H1 (cell line): ENCODE measurements at regions not wholly inside any gene's neighbourhood (a gene's known extent, or its start where the extent isn't known, plus 50 kb on each side); places are given as distances from the start of the nearest gene placed in this dataset.

Source experiments
- CTCF ChIA-PET: fragments of 300-600 bp; sonication (Branson Sonifier 250); formaldehyde crosslinking; loops from one replicate; lab custom pipeline; 2021; ENCODE audit not compliant: partially characterized antibody; lab: Charles Lee
- POLR2A ChIA-PET: fragments of 300-600 bp; sonication (Branson Sonifier 250); formaldehyde crosslinking; loops from one replicate; lab custom pipeline; 2021; ENCODE audit warnings: inconsistent platforms; ENCODE audit not compliant: partially characterized antibody; lab: Charles Lee
- DNase-seq, 2 experiments: peaks; one replicate each; pipeline versions ENCODE4 v3.0.0 to v3.0.0-alpha.2; 2010 to 2022; ENCODE audit warnings: low spot score in 2 of 2, low read depth in 1 of 2, mixed read lengths in 1 of 2
- FAIRE-seq: peaks from 2 replicates; lab custom pipeline; 2011; peaks lifted over from hg19 to GRCh38; lab: Jason Lieb, UNC
- H2AFZ ChIP-seq: 2 replicates; pipeline ENCODE4 v1.8.1; 2012; ENCODE audit warnings: low read length, inconsistent platforms
- H2AK5ac ChIP-seq: 2 replicates; pipeline ENCODE4 v1.6.1; 2013; ENCODE audit warnings: low read depth, low read length
- H2BK120ac ChIP-seq: replicated peaks from 2 replicates; pipeline ENCODE3; 2013; ENCODE audit warnings: low read depth, low read length, inconsistent platforms
- H2BK12ac ChIP-seq: 2 replicates; pipeline ENCODE4 v1.6.1; 2013; ENCODE audit warnings: low read depth, low read length
- H2BK15ac ChIP-seq: 2 replicates; pipeline ENCODE4 v1.6.1; 2013; ENCODE audit warnings: low read length
- H2BK20ac ChIP-seq: 2 replicates; pipeline ENCODE4 v1.6.1; 2013; ENCODE audit warnings: low read length
- H2BK5ac ChIP-seq: 2 replicates; pipeline ENCODE4 v1.6.1; 2013; ENCODE audit warnings: low read depth, low read length
- H3K14ac ChIP-seq: 2 replicates; pipeline ENCODE4 v1.6.1; 2013; ENCODE audit warnings: inconsistent platforms; ENCODE audit not compliant: insufficient read length
- H3K18ac ChIP-seq: 2 replicates; pipeline ENCODE4 v1.6.1; 2013; ENCODE audit warnings: low read length; ENCODE audit errors: extremely low read depth
- H3K23ac ChIP-seq: 2 replicates; pipeline ENCODE4 v1.6.1; 2013; ENCODE audit warnings: inconsistent platforms; ENCODE audit not compliant: insufficient read length
- H3K23me2 ChIP-seq: 2 replicates; pipeline ENCODE4 v1.6.1; 2013; ENCODE audit warnings: low read depth, low read length
- H3K27ac ChIP-seq: 2 replicates; pipeline ENCODE4 v1.6.1; 2011; ENCODE audit warnings: low read depth, low read length, inconsistent platforms
- H3K27me3 ChIP-seq, 4 experiments: replicated peaks in 1 of 4; 1 replicate in 1 of 4; 2 replicates in 3 of 4; pipeline versions ENCODE4 v1.6.1 to v1.8.1; 2011 to 2013; ENCODE audit warnings: low read length in 3 of 4, mild to moderate bottlenecking in 3 of 4, inconsistent platforms in 2 of 4, mixed read lengths in 2 of 4, moderate library complexity in 1 of 4; ENCODE audit not compliant: control insufficient read depth in 3 of 4, insufficient read depth in 3 of 4; ENCODE audit errors: extremely low read depth in 1 of 4
- H3K36me3 ChIP-seq, 4 experiments: 2 replicates each; pipeline versions ENCODE4 v1.6.1 to v1.8.1; 2011 to 2013; ENCODE audit warnings: mild to moderate bottlenecking in 4 of 4, low read length in 3 of 4, moderate library complexity in 2 of 4, control low read depth in 1 of 4, inconsistent platforms in 1 of 4; ENCODE audit not compliant: insufficient read depth in 4 of 4, control insufficient read depth in 2 of 4
- H3K4ac ChIP-seq: replicated peaks from 2 replicates; pipeline ENCODE3; 2013; ENCODE audit warnings: low read length, low read depth, mixed read lengths, inconsistent platforms; ENCODE audit not compliant: insufficient read length
- H3K4me1 ChIP-seq, 4 experiments: replicated peaks in 1 of 4; 1 replicate in 1 of 4; 2 replicates in 3 of 4; pipeline versions ENCODE4 v1.6.1 to v1.8.1; 2011 to 2013; ENCODE audit warnings: low read length in 3 of 4, inconsistent platforms in 2 of 4, mixed read lengths in 1 of 4; ENCODE audit not compliant: insufficient read depth in 4 of 4, control insufficient read depth in 3 of 4
- H3K4me2 ChIP-seq, 2 experiments: 2 replicates each; pipeline versions ENCODE4 v1.6.1 to v1.8.1; 2011 to 2013; ENCODE audit warnings: low read depth in 2 of 2, low read length in 2 of 2, control low read depth in 1 of 2, inconsistent platforms in 1 of 2, mild to moderate bottlenecking in 1 of 2; ENCODE audit not compliant: insufficient read depth in 1 of 2
- H3K4me3 ChIP-seq, 4 experiments: fragments of 200-600, 300-600 bp in 1 of 4; sonication (generic), shearing (Covaris generic), sonication (Bioruptor Twin) in 1 of 4; 2 replicates each; pipeline versions ENCODE4 v1.5.1 to v1.8.1; 2011 to 2016; ENCODE audit warnings: low read length in 4 of 4, low read depth in 3 of 4, control low read depth in 2 of 4, inconsistent platforms in 2 of 4, mild to moderate bottlenecking in 2 of 4, mixed read lengths in 1 of 4, moderate library complexity in 1 of 4; ENCODE audit not compliant: insufficient read depth in 2 of 4; ENCODE audit errors: extremely low read depth in 1 of 4
- H3K56ac ChIP-seq: replicated peaks from 2 replicates; pipeline ENCODE3; 2013; ENCODE audit warnings: low read depth, mild to moderate bottlenecking, mixed read lengths, low read length, inconsistent platforms; ENCODE audit not compliant: insufficient read length
- H3K79me1 ChIP-seq: 2 replicates; pipeline ENCODE4 v1.6.1; 2013; ENCODE audit warnings: low read depth, low read length, control low read depth
- H3K79me2 ChIP-seq, 2 experiments: 2 replicates each; pipeline versions ENCODE4 v1.6.1 to v1.8.1; 2012 to 2013; ENCODE audit warnings: low read length in 2 of 2, mild to moderate bottlenecking in 2 of 2, inconsistent platforms in 1 of 2; ENCODE audit not compliant: insufficient read depth in 2 of 2, control insufficient read depth in 1 of 2
- H3K9ac ChIP-seq, 4 experiments: replicated peaks in 1 of 4; 1 replicate in 1 of 4; 2 replicates in 3 of 4; pipeline versions ENCODE4 v1.6.1 to v1.8.1; 2011 to 2013; ENCODE audit warnings: low read depth in 3 of 4, low read length in 3 of 4, control low read depth in 2 of 4, mild to moderate bottlenecking in 2 of 4, moderate library complexity in 2 of 4, inconsistent platforms in 1 of 4; ENCODE audit errors: extremely low read depth in 1 of 4
- H3K9me3 ChIP-seq, 2 experiments: 2 replicates each; pipeline versions ENCODE4 v1.6.1 to v1.8.1; 2012 to 2013; ENCODE audit warnings: mild to moderate bottlenecking in 2 of 2, moderate library complexity in 2 of 2, control low read depth in 1 of 2, inconsistent platforms in 1 of 2, low read depth in 1 of 2, low read length in 1 of 2, mixed read lengths in 1 of 2; ENCODE audit not compliant: insufficient read depth in 2 of 2
- H4K20me1 ChIP-seq, 2 experiments: replicated peaks in 1 of 2; 2 replicates each; pipeline versions ENCODE3 to v1.8.1; 2011 to 2013; ENCODE audit warnings: inconsistent platforms in 2 of 2, low read length in 2 of 2, mild to moderate bottlenecking in 1 of 2; ENCODE audit not compliant: insufficient read depth in 2 of 2, control insufficient read depth in 1 of 2
- H4K5ac ChIP-seq: 2 replicates; pipeline ENCODE4 v1.6.1; 2013; ENCODE audit warnings: low read length, low read depth, mixed read lengths, inconsistent platforms; ENCODE audit not compliant: insufficient read length
- H4K8ac ChIP-seq: 2 replicates; pipeline ENCODE4 v1.8.0; 2013; ENCODE audit warnings: mild to moderate bottlenecking, moderate library complexity, low read length, inconsistent platforms; ENCODE audit not compliant: insufficient read depth; ENCODE audit errors: extremely low read depth
- H4K91ac ChIP-seq: replicated peaks from 2 replicates; pipeline ENCODE3; 2013; ENCODE audit warnings: low read length, mixed read lengths, inconsistent platforms; ENCODE audit not compliant: insufficient read length
- ASH2L ChIP-seq: fragments of 200-600, 300-600 bp; sonication (generic); IDR thresholded peaks from one replicate; pipeline ENCODE4 v1.7.1; 2017; ENCODE audit warnings: low read length
- CTBP2 ChIP-seq: IDR thresholded peaks from 2 replicates; pipeline ENCODE4 v1.7.0; 2011; ENCODE audit warnings: borderline replicate concordance, mild to moderate bottlenecking, moderate library complexity, mixed read lengths, low read length; ENCODE audit not compliant: insufficient read depth, insufficient read length
- EZH2 ChIP-seq: fragments of 200-600 bp; sonication (generic); IDR thresholded peaks from 2 replicates; pipeline ENCODE4 v1.7.1; 2012; ENCODE audit warnings: low read depth, mild to moderate bottlenecking, moderate library complexity, low read length, inconsistent platforms; ENCODE audit not compliant: severe bottlenecking
- JUN ChIP-seq: IDR thresholded peaks from 2 replicates; pipeline ENCODE4 v1.6.1; 2011; ENCODE audit warnings: low read depth, mild to moderate bottlenecking, improper control_type of control experiment, low read length
- KDM5A ChIP-seq: fragments of 200-600 bp; IDR thresholded peaks from 2 replicates; pipeline ENCODE4 v1.7.1; 2012; ENCODE audit warnings: mild to moderate bottlenecking, low read length, inconsistent platforms, mixed read lengths
- SP4 ChIP-seq: IDR thresholded peaks from 2 replicates; pipeline ENCODE4 v1.6.1; 2012; ENCODE audit warnings: low read length, inconsistent platforms
- ZNF274 ChIP-seq: IDR thresholded peaks from 2 replicates; pipeline ENCODE4 v1.7.0; 2012; ENCODE audit warnings: low read length, borderline replicate concordance; ENCODE audit errors: extremely low read depth
- WGBS, 2 experiments: shearing (Covaris generic) in 1 of 2; methylation state at CpG; one replicate each; pipeline versions ENCODE4 v1.1.6 to v1.1.7; 2013 to 2015; ENCODE audit warnings: low lambda C conversion rate in 2 of 2, mixed read lengths in 2 of 2, inconsistent platforms in 1 of 2, low coverage in 1 of 2, missing lambda C conversion rate in 1 of 2; ENCODE audit not compliant: insufficient replicate concordance in 2 of 2, insufficient coverage in 1 of 2, insufficient read length in 1 of 2; ENCODE audit errors: extremely low coverage in 1 of 2, missing lambda C conversion rate in 1 of 2; 5-methylcytosine and 5-hydroxymethylcytosine counted together

DNA sequence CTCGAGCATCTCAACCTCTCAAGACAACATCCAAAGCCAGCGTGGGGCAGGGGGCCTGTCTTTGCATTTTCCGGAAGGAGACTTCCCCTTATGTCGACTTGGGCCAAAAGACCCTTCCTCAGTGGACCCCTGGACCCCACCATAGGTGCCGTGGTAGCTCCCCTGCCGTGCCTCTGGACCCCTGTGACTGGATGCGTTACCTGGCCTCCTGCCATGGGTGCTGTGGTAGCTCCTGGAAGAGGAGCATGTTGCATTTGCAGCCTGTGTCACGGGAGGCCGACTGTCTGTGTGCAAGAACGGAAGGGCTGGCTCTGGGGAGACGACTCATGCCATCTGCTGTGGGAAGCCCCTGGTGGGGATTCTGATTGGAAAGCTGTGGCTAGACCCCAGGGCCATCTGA is 130.1 kb downstream of the FOXL1 start:
- Histone ChIP-seq H3K23ac (no peak overlapping the region), H3K14ac (no peak overlapping the region), H3K9ac (no peak overlapping the region), H3K4ac (no peak overlapping the region), H3K4me2 (no peak overlapping the region), H2BK15ac (no peak overlapping the region), H3K27me3 (no peaks in the 10 kb centered on the region), H4K8ac (no peak overlapping the region), H3K9me3 (no peaks in the 10 kb centered on the region), H4K91ac (no peak overlapping the region), H4K20me1 (no peaks in the 10 kb centered on the region), H4K5ac (no peak overlapping the region), H3K4me1 (peaks cover 0 to 5% (median 0%) of the 10 kb centered on the region in 4 experiments; a peak in 2 of 7 replicates), H3K79me1 (no peaks in the 10 kb centered on the region), H3K4me3 (no peak overlapping the region), H2BK20ac (no peak overlapping the region), H2BK120ac (no peak overlapping the region), H3K36me3 (no peaks in the 10 kb centered on the region), H3K27ac (no peak overlapping the region), H3K23me2 (no peaks in the 10 kb centered on the region), H3K18ac (no peak overlapping the region; the same call in 1 of the 2 replicates), H3K56ac (no peak overlapping the region), H2AK5ac (no peak overlapping the region), H3K79me2 (no peaks in the 10 kb centered on the region), H2BK5ac (no peak overlapping the region), H2AFZ (no peak overlapping the region), H2BK12ac (no peak overlapping the region)
- DNase-seq (no peak), FAIRE-seq (no peak)
- WGBS, 2 experiments: 85% methylated on average over 6 of the region's 11 CpGs; no CpG with 5 or more reads in 1 of the 2 experiments
- POLR2A ChIA-PET: no interaction called here
- CTCF ChIA-PET: interaction anchor here (0.6 kb wide), 1 partner anchor 101 kb away, joined by 3 read pairs; no protein-coding TSS in a partner anchor
- TF ChIP-seq SP4 (no peak), EZH2 (no peak), KDM5A (no peak), ZNF274 (no peak), CTBP2 (no peak), JUN (no peak), ASH2L (no peak)
